Skeletal muscle satellite cell (primary cell): ENCODE measurements at regions not wholly inside any gene's neighbourhood (a gene's known extent, or its start where the extent isn't known, plus 50 kb on each side); places are given as distances from the start of the nearest gene placed in this dataset.

Experiments used
- H3K27me3 ChIP-seq: 2 replicates; pipeline ENCODE4 v1.7.0; 2013; ENCODE audit warnings: low read length; ENCODE audit not compliant: control insufficient read depth, insufficient read depth
- H3K36me3 ChIP-seq: 2 replicates; pipeline ENCODE4 v1.7.0; 2013; ENCODE audit warnings: mild to moderate bottlenecking, control low read depth, low read length; ENCODE audit not compliant: insufficient read depth
- H3K4me1 ChIP-seq: 2 replicates; pipeline ENCODE4 v1.7.0; 2013; ENCODE audit warnings: low read length; ENCODE audit not compliant: control insufficient read depth, insufficient read depth
- H3K4me2 ChIP-seq: 2 replicates; pipeline ENCODE4 v1.7.0; 2013; ENCODE audit warnings: mild to moderate bottlenecking, low read length
- H3K4me3 ChIP-seq: 2 replicates; pipeline ENCODE4 v1.7.0; 2013; ENCODE audit warnings: low read length
- H3K9ac ChIP-seq: 2 replicates; pipeline ENCODE4 v1.7.0; 2013; ENCODE audit warnings: mild to moderate bottlenecking, low read depth, low read length, moderate library complexity
- H3K9me3 ChIP-seq: replicated peaks from 2 replicates; pipeline ENCODE4 v1.7.0; 2013; ENCODE audit warnings: mild to moderate bottlenecking, control low read depth, low read length

GRCh38 chr18:40555914-40556313 lies 1399.1 kb upstream of the PIK3C3 start:
- no peak overlapping the region for H3K4me3 ChIP-seq
- H3K9me3 ChIP-seq, result no peaks in the 10 kb centered on the region
- no peak overlapping the region for H3K4me2 ChIP-seq
- no peak overlapping the region for H3K9ac ChIP-seq
- H3K36me3 ChIP-seq, result no peaks in the 10 kb centered on the region
- no peaks in the 10 kb centered on the region for H3K27me3 ChIP-seq
- peaks cover 15% of the 10 kb centered on the region for H3K4me1 ChIP-seq

DNA sequence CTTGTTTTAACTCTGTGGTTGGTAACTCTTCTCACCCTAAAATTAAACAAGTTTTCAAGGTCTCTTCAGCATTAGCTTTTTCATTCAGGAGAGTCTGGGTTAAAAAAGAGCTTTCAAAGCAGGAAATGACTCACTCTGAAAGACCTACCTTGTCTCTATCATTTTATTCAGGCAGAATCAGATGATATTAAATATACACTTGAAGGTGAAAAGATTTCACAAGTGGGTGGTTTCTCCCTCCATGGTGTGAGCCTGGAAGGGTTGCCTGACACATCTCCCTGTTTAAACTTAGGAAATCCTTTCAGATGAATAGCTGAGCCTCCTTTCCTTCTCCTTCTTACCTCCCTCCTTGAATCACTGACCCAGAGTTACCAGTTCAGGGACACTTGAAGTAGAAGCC lies 1402.0 kb upstream of the PIK3C3 start:
- H3K27me3 ChIP-seq, result no peaks in the 10 kb centered on the region
- H3K36me3 ChIP-seq, result no peaks in the 10 kb centered on the region
- H3K4me2 ChIP-seq, result no peak overlapping the region
- no peak overlapping the region for H3K9ac ChIP-seq
- H3K9me3 ChIP-seq, result no peaks in the 10 kb centered on the region
- peaks cover 15% of the 10 kb centered on the region for H3K4me1 ChIP-seq
- no peak overlapping the region for H3K4me3 ChIP-seq

DNA sequence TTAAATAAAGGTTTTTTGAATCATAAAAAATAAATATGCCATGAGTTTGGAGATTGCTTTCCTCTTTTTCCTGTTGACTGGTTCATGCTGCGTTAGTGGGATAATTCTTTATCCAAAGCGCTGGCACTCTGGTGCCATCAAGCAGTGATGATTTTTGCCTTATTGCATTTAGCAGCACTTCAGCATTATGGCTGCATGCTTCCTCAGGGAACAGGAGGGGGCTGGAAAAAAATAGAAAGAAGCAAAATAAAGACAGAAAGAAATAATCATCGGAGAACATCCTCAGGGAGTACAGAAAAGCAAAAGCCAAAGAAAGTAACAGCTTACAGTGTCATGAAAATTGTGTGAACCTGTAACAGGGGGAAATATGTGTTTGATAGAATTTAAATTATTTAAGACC lies 1408.2 kb upstream of the PIK3C3 start:
- Histone ChIP-seq H3K4me2 (no peak overlapping the region), H3K9ac (no peak overlapping the region), H3K36me3 (no peaks in the 10 kb centered on the region), H3K4me3 (no peak overlapping the region), H3K9me3 (no peaks in the 10 kb centered on the region), H3K27me3 (no peaks in the 10 kb centered on the region), H3K4me1 (no peaks in the 10 kb centered on the region)

- Histone ChIP-seq H3K4me3 (no peak overlapping the region), H3K4me2 (no peak overlapping the region), H3K4me1 (peaks cover 31% of the 10 kb centered on the region), H3K9me3 (no peaks in the 10 kb centered on the region), H3K9ac (no peak overlapping the region), H3K27me3 (no peaks in the 10 kb centered on the region), H3K36me3 (no peaks in the 10 kb centered on the region)
These were observed 1420.3 kb upstream of the PIK3C3 start for GRCh38 chr18:40534723-40535122.

- no peak overlapping the region for H3K4me3 ChIP-seq
- H3K4me1 ChIP-seq, result peaks cover 31% of the 10 kb centered on the region
- no peaks in the 10 kb centered on the region for H3K9me3 ChIP-seq
- H3K27me3 ChIP-seq, result no peaks in the 10 kb centered on the region
- H3K9ac ChIP-seq, result no peak overlapping the region
- no peaks in the 10 kb centered on the region for H3K36me3 ChIP-seq
- H3K4me2 ChIP-seq, result no peak overlapping the region
These were observed 1423.0 kb upstream of the PIK3C3 start for GRCh38 chr18:40532046-40532445.

DNA sequence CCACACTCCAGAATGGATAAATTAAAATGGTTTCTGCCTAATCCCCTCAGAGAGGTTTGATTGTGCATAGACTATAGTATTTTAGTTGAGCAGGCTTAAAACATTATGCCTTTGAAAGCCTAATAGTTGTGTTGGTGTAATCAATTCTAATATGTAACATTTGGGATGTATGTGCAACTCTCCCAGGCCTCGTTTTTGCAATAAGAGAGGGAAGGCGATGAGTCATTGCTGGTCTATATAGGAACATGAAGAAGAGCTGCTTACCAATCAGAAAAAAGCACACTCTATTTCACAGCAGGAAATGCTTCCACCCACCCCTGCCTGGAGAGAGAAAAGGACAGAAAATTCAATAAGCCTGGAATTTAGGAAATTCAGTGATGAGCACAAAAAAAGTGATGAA lies 1424.0 kb upstream of the PIK3C3 start:
- H3K36me3 ChIP-seq, result no peaks in the 10 kb centered on the region
- H3K4me1 ChIP-seq, result peaks cover 28% of the 10 kb centered on the region
- H3K9ac ChIP-seq, result no peak overlapping the region
- no peak overlapping the region for H3K4me3 ChIP-seq
- no peaks in the 10 kb centered on the region for H3K27me3 ChIP-seq
- no peak overlapping the region for H3K4me2 ChIP-seq
- no peaks in the 10 kb centered on the region for H3K9me3 ChIP-seq

GRCh38 chr18:40529478-40529877 lies 1425.6 kb upstream of the PIK3C3 start:
- Histone ChIP-seq H3K36me3 (no peaks in the 10 kb centered on the region), H3K27me3 (no peaks in the 10 kb centered on the region), H3K4me3 (no peak overlapping the region), H3K9me3 (no peaks in the 10 kb centered on the region), H3K4me1 (peaks cover 18% of the 10 kb centered on the region), H3K9ac (no peak overlapping the region), H3K4me2 (no peak overlapping the region)

GRCh38 chr18:40524881-40525280 lies 1430.2 kb upstream of the PIK3C3 start:
- Histone ChIP-seq H3K9ac (no peak overlapping the region), H3K9me3 (no peaks in the 10 kb centered on the region), H3K4me1 (peaks cover 3% of the 10 kb centered on the region)

DNA sequence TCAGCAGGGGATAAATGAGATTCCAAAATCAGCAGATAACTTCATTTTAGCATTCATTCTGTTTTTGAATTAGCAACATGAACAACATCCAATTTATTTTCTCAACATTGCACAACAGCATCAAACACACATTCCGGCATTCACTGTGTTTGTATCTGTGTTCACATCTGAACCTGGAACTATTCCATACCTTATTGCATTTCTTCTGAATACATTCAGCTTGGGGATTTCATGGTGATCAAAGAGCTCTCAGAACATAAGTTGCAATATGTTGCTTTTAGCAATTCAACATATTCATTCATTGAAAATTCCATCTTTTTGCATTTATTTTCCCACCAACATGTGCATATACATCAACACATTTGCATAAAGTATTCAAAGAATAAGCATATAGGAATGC lies 1431.7 kb upstream of the PIK3C3 start:
- Histone ChIP-seq H3K4me1 (peaks cover 3% of the 10 kb centered on the region), H3K36me3 (no peaks in the 10 kb centered on the region), H3K4me3 (no peak overlapping the region), H3K9ac (no peak overlapping the region), H3K4me2 (no peak overlapping the region), H3K27me3 (no peaks in the 10 kb centered on the region), H3K9me3 (no peaks in the 10 kb centered on the region)

More at GRCh38 chr18:40524881-40525280, 1430.2 kb upstream of the PIK3C3 start:
- Histone ChIP-seq H3K4me3 (no peak overlapping the region), H3K36me3 (no peaks in the 10 kb centered on the region), H3K4me2 (no peak overlapping the region), H3K27me3 (no peaks in the 10 kb centered on the region)

GRCh38 chr18:40501026-40501425 lies 1454.0 kb upstream of the PIK3C3 start:
- no peak overlapping the region for H3K9ac ChIP-seq
- H3K27me3 ChIP-seq, result no peaks in the 10 kb centered on the region
- H3K4me3 ChIP-seq, result no peak overlapping the region
- H3K4me1 ChIP-seq, result no peaks in the 10 kb centered on the region
- H3K4me2 ChIP-seq, result no peak overlapping the region
- no peaks in the 10 kb centered on the region for H3K36me3 ChIP-seq
- no peaks in the 10 kb centered on the region for H3K9me3 ChIP-seq

DNA sequence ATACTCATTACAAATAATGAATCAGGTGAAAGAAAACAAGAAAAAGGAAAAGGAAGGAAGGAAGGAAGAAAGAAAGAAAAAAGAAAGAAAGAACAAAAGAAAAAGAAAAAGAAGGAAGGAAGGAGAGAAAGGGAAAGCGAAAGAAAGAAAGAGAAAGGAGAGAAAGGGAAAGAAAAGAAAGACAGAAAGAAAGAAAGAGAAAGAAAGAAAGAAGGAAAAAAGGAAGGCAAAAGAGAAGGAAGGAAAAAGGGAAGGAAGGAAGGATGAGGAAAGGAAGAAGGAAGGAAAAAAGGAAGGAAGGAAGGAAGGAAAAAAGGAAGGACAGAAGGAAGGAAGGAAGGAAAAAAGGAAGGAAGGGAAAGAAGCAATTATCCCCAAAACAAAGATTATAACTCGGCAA lies 1460.4 kb upstream of the PIK3C3 start:
- Histone ChIP-seq H3K9me3 (no peaks in the 10 kb centered on the region), H3K27me3 (no peaks in the 10 kb centered on the region), H3K4me3 (no peak overlapping the region), H3K36me3 (no peaks in the 10 kb centered on the region), H3K9ac (no peak overlapping the region), H3K4me2 (no peak overlapping the region), H3K4me1 (no peaks in the 10 kb centered on the region)

GRCh38 chr18:40493316-40493715 lies 1461.7 kb upstream of the PIK3C3 start:
- Histone ChIP-seq H3K4me3 (no peak overlapping the region), H3K4me1 (no peaks in the 10 kb centered on the region), H3K27me3 (no peaks in the 10 kb centered on the region), H3K4me2 (no peak overlapping the region), H3K9ac (no peak overlapping the region), H3K9me3 (no peaks in the 10 kb centered on the region), H3K36me3 (no peaks in the 10 kb centered on the region)
